Esophagus (tissue), 2 donors: ENCODE measurements at regions not wholly inside any gene's neighbourhood (a gene's known extent, or its start where the extent isn't known, plus 50 kb on each side); places are given as distances from the start of the nearest gene placed in this dataset.

Source experiments
- H3K27ac ChIP-seq, 2 donors: one replicate each; pipeline ENCODE4 v1.5.1; 2013; ENCODE audit warnings: low read depth in 2 of 2, mild to moderate bottlenecking in 2 of 2, inconsistent platforms in 1 of 2, low read length in 1 of 2, moderate library complexity in 1 of 2
- H3K27me3 ChIP-seq, 2 donors: one replicate each; pipeline ENCODE4 v1.6.1; 2013; ENCODE audit warnings: low read length in 2 of 2, control low read depth in 1 of 2, mild to moderate bottlenecking in 1 of 2; ENCODE audit not compliant: insufficient read depth in 2 of 2, control insufficient read depth in 1 of 2
- H3K36me3 ChIP-seq, 2 donors: one replicate each; pipeline ENCODE4 v1.6.1; 2013; ENCODE audit warnings: low read length in 1 of 2; ENCODE audit not compliant: control insufficient read depth in 2 of 2, insufficient read depth in 2 of 2
- H3K4me1 ChIP-seq, 2 donors: one replicate each; pipeline ENCODE4 v1.6.1; 2013; ENCODE audit warnings: low read length in 1 of 2; ENCODE audit not compliant: control insufficient read depth in 2 of 2, insufficient read depth in 2 of 2
- H3K4me3 ChIP-seq, 2 donors: one replicate each; pipeline ENCODE4 v1.5.1; 2013; ENCODE audit warnings: low read length in 2 of 2, mild to moderate bottlenecking in 2 of 2, low read depth in 1 of 2, moderate library complexity in 1 of 2
- H3K9me3 ChIP-seq, 2 donors: one replicate each; pipeline ENCODE4 v1.6.1; 2013; ENCODE audit warnings: mild to moderate bottlenecking in 2 of 2, low read depth in 1 of 2, low read length in 1 of 2, moderate library complexity in 1 of 2; ENCODE audit not compliant: control insufficient read depth in 2 of 2, insufficient read depth in 1 of 2
- WGBS, 2 donors: extraction: QIAGEN DNeasy Blood & Tissue Kit; methylation state at CpG; one replicate each; pipeline ENCODE4 v1.1.7; 2013; 5-methylcytosine and 5-hydroxymethylcytosine counted together
- donor health status: healthy with polysubstance abuse.
- donor health status: Bipolar disorder and iron deficiency.

- H3K4me3 ChIP-seq = no peak overlapping the region
- no peaks in the 10 kb centered on the region for H3K36me3 ChIP-seq
- no peak overlapping the region for H3K27ac ChIP-seq
- H3K9me3 ChIP-seq = no peaks in the 10 kb centered on the region
- 58 to 63% methylated on average over 4 of the region's 4 CpGs for WGBS, 2 donors
- H3K27me3 ChIP-seq = no peaks in the 10 kb centered on the region
- H3K4me1 ChIP-seq = no peaks in the 10 kb centered on the region
These were observed 160.6 kb downstream of the TUBA3C start for GRCh38 chr13:19020988-19021387.

GRCh38 chr13:18998389-18998788 is 183.2 kb downstream of the TUBA3C start:
- Histone ChIP-seq H3K36me3 (no peaks in the 10 kb centered on the region), H3K4me1 (no peaks in the 10 kb centered on the region), H3K27ac (no peak overlapping the region), H3K4me3 (no peak overlapping the region), H3K27me3 (no peaks in the 10 kb centered on the region), H3K9me3 (peaks cover 19 to 28% of the 10 kb centered on the region in 2 donors)
- WGBS, 2 donors = 70 to 75% methylated on average over 6 of the region's 6 CpGs

- Histone ChIP-seq H3K9me3 (peaks cover 19 to 29% of the 10 kb centered on the region in 2 donors), H3K4me1 (no peaks in the 10 kb centered on the region)
These were observed 185.0 kb downstream of the TUBA3C start for GRCh38 chr13:18996627-18997051.

GRCh38 chr13:18996221-18996620 is 185.4 kb downstream of the TUBA3C start:
- Histone ChIP-seq H3K4me3 (no peak overlapping the region), H3K27me3 (no peaks in the 10 kb centered on the region), H3K9me3 (peaks cover 18 to 31% of the 10 kb centered on the region in 2 donors), H3K36me3 (no peaks in the 10 kb centered on the region), H3K4me1 (no peaks in the 10 kb centered on the region), H3K27ac (no peak overlapping the region)
- 38 to 41% methylated on average over 2 of the region's 2 CpGs for WGBS, 2 donors

More at GRCh38 chr13:18996627-18997051, 185.0 kb downstream of the TUBA3C start:
- Histone ChIP-seq H3K27ac (no peak overlapping the region), H3K4me3 (no peak overlapping the region), H3K36me3 (no peaks in the 10 kb centered on the region), H3K27me3 (no peaks in the 10 kb centered on the region)
- 77 to 91% methylated on average over 1 of the region's 1 CpG for WGBS, 2 donors

GRCh38 chr13:18995259-18995873 is 186.3 kb downstream of the TUBA3C start:
- Histone ChIP-seq H3K27me3 (no peaks in the 10 kb centered on the region), H3K4me3 (no peak overlapping the region), H3K27ac (no peak overlapping the region), H3K4me1 (no peaks in the 10 kb centered on the region), H3K36me3 (no peaks in the 10 kb centered on the region), H3K9me3 (peaks cover 18 to 32% of the 10 kb centered on the region in 2 donors)
- WGBS, 2 donors = 56 to 57% methylated on average over 1 of the region's 1 CpG

GRCh38 chr13:18993884-18994660 is 187.6 kb downstream of the TUBA3C start:
- no peaks in the 10 kb centered on the region for H3K36me3 ChIP-seq
- no peaks in the 10 kb centered on the region for H3K4me1 ChIP-seq
- WGBS, 2 donors = 49 to 59% methylated on average over 2 of the region's 2 CpGs
- H3K9me3 ChIP-seq = peaks cover 18 to 30% of the 10 kb centered on the region in 2 donors
- H3K27ac ChIP-seq = no peak overlapping the region
- H3K27me3 ChIP-seq = no peaks in the 10 kb centered on the region
- H3K4me3 ChIP-seq = no peak overlapping the region

GRCh38 chr13:18992791-18993190 is 188.8 kb downstream of the TUBA3C start:
- no peaks in the 10 kb centered on the region for H3K36me3 ChIP-seq

GRCh38 chr13:18991060-18991459 is 190.6 kb downstream of the TUBA3C start:
- no peaks in the 10 kb centered on the region for H3K4me1 ChIP-seq
- 81 to 84% methylated on average over 2 of the region's 2 CpGs for WGBS, 2 donors
- H3K9me3 ChIP-seq = peaks cover 18 to 24% of the 10 kb centered on the region in 2 donors
- no peak overlapping the region for H3K4me3 ChIP-seq
- no peaks in the 10 kb centered on the region for H3K27me3 ChIP-seq
- H3K36me3 ChIP-seq = no peaks in the 10 kb centered on the region
- no peak overlapping the region for H3K27ac ChIP-seq

More at GRCh38 chr13:18992791-18993190, 188.8 kb downstream of the TUBA3C start:
- Histone ChIP-seq H3K27me3 (no peaks in the 10 kb centered on the region), H3K4me1 (no peaks in the 10 kb centered on the region), H3K9me3 (peaks cover 18 to 27% of the 10 kb centered on the region in 2 donors), H3K27ac (no peak overlapping the region), H3K4me3 (no peak overlapping the region)
- 60 to 71% methylated on average over 1 of the region's 1 CpG for WGBS, 2 donors

- no peaks in the 10 kb centered on the region for H3K4me1 ChIP-seq
- WGBS, 2 donors = 83 to 89% methylated on average over 1 of the region's 1 CpG
- H3K27ac ChIP-seq = no peak overlapping the region
- H3K36me3 ChIP-seq = no peaks in the 10 kb centered on the region
- no peaks in the 10 kb centered on the region for H3K27me3 ChIP-seq
- no peaks in the 10 kb centered on the region for H3K9me3 ChIP-seq
- no peak overlapping the region for H3K4me3 ChIP-seq
These were observed 203.2 kb downstream of the TUBA3C start for GRCh38 chr13:18978447-18978846.
